Muscle of leg (tissue), 3 donors: ENCODE measurements at regions not wholly inside any gene's neighbourhood (a gene's known extent, or its start where the extent isn't known, plus 50 kb on each side); places are given as distances from the start of the nearest gene placed in this dataset.

Experiments
- DNase-seq: peaks from one replicate; pipeline ENCODE4 v3.0.0; 2013
- H3K27ac ChIP-seq: one replicate; pipeline ENCODE4 v1.5.1; 2013; ENCODE audit warnings: mild to moderate bottlenecking, low read length, control low read depth
- H3K27me3 ChIP-seq: one replicate; pipeline ENCODE4 v1.6.1; 2013; ENCODE audit warnings: low read length; ENCODE audit not compliant: control insufficient read depth, insufficient read depth
- H3K36me3 ChIP-seq: one replicate; pipeline ENCODE4 v1.6.1; 2013; ENCODE audit warnings: low read length; ENCODE audit not compliant: control insufficient read depth, insufficient read depth
- H3K4me1 ChIP-seq: one replicate; pipeline ENCODE4 v1.6.1; 2013; ENCODE audit warnings: low read length; ENCODE audit not compliant: control insufficient read depth, insufficient read depth
- H3K4me3 ChIP-seq: one replicate; pipeline ENCODE4 v1.5.1; 2013; ENCODE audit warnings: low read length, control low read depth
- H3K9me3 ChIP-seq: replicated peaks from 2 replicates; pipeline ENCODE4 v1.6.1; 2013; ENCODE audit warnings: low read depth, low read length; ENCODE audit not compliant: control insufficient read depth
- WGBS: methylation state at CpG from one replicate; pipeline ENCODE4 v1.1.5; 2013; ENCODE audit warnings: missing lambda C conversion rate; ENCODE audit not compliant: insufficient coverage; 5-methylcytosine and 5-hydroxymethylcytosine counted together

DNA sequence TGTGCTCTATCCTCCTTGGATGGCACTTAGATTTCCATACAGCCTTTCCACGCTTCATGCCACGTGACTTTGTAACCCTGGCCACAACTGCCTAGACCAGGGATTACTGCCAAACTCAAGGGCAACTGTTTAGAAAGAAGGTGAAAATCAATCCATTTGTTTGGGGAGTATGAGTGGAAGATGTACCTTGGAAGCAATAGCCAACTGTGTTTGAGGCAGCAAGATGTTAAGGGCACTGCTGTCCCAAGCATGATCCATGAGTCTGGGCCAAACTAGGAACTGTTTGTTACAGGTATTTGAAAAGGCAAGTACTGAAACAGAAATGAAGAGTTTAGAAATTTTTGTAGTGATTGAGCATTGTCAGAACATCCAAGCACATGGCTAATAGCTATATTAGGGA, 138.9 kb downstream of the CDC42EP3 start:
- WGBS: 92% methylated on average over 2 of the region's 2 CpGs
- H3K36me3 ChIP-seq: no peaks in the 10 kb centered on the region

DNA sequence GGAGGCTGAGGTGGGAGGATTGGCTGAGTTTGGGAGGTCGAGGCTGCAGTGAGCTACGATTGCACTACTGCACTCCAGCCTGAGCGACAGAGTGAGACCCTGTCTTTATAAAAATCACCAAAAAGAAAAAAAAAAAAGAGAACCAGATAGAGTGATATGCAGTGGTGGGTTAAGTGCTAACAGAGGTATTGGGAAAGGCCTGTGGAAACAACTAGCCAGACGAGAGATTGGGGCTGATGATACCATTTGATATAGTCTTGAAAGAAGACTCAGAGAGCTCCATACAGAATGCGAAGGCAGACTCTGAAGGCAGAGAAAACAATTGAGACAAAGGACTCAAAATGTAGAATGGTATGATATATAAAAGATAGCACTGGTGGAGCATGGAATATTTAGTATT, 134.1 kb downstream of the CDC42EP3 start:
- Histone ChIP-seq H3K27me3 (no peaks in the 10 kb centered on the region), H3K9me3 (no peaks in the 10 kb centered on the region), H3K4me1 (no peaks in the 10 kb centered on the region), H3K27ac (no peak overlapping the region), H3K4me3 (no peak overlapping the region), H3K36me3 (no peaks in the 10 kb centered on the region)
- DNase-seq: no peak
- 87% methylated on average over 2 of the region's 5 CpGs for WGBS

More for the DNA sequence above, 138.9 kb downstream of the CDC42EP3 start:
- Histone ChIP-seq H3K9me3 (no peaks in the 10 kb centered on the region), H3K27me3 (no peaks in the 10 kb centered on the region), H3K4me1 (peaks cover 5% of the 10 kb centered on the region), H3K4me3 (no peak overlapping the region), H3K27ac (no peak overlapping the region)
- no peak for DNase-seq

- Histone ChIP-seq H3K4me3 (no peak overlapping the region), H3K4me1 (no peaks in the 10 kb centered on the region), H3K36me3 (no peaks in the 10 kb centered on the region), H3K9me3 (no peaks in the 10 kb centered on the region), H3K27me3 (no peaks in the 10 kb centered on the region), H3K27ac (no peak overlapping the region)
- no peak for DNase-seq
- WGBS: no CpG with 5 or more reads among the region's 5 CpGs
These were observed 129.9 kb downstream of the CDC42EP3 start for GRCh38 chr2:37541516-37541915.

GRCh38 chr2:37543999-37544557, 127.4 kb downstream of the CDC42EP3 start:
- H3K36me3 ChIP-seq: no peaks in the 10 kb centered on the region

GRCh38 chr2:37544591-37545031, 126.8 kb downstream of the CDC42EP3 start:
- WGBS: no CpG with 5 or more reads among the region's 1 CpG
- H3K27ac ChIP-seq: no peak overlapping the region

More at GRCh38 chr2:37543999-37544557, 127.4 kb downstream of the CDC42EP3 start:
- no peak overlapping the region for H3K27ac ChIP-seq
- 38% methylated on average over 2 of the region's 4 CpGs for WGBS
- H3K4me1 ChIP-seq: no peaks in the 10 kb centered on the region
- DNase-seq: peak; percentile 33
- H3K4me3 ChIP-seq: no peak overlapping the region
- H3K9me3 ChIP-seq: no peaks in the 10 kb centered on the region
- no peaks in the 10 kb centered on the region for H3K27me3 ChIP-seq

DNA sequence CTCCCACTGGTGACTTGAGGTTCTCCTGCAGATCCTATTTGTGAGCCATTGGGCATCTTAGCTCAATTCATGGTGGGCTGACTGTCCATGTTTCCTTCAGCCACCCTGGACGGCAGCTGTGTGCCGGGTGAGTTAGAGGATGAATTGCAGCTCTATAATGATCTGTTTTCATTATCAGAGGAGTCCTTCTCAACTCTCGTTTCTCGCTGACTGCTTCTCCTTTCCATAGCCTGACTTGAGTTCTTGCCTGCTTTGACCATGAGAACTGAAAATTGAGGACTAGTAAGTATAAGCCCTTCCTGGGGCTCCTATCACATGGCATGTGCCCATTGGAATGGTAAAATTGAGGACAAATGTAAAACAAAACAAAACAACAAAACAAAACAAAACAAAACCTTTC, 121.8 kb downstream of the CDC42EP3 start:
- WGBS: no CpG with 5 or more reads among the region's 4 CpGs

More at GRCh38 chr2:37544591-37545031, 126.8 kb downstream of the CDC42EP3 start:
- DNase-seq: no peak
- no peak overlapping the region for H3K4me3 ChIP-seq
- H3K36me3 ChIP-seq: no peaks in the 10 kb centered on the region
- H3K4me1 ChIP-seq: no peaks in the 10 kb centered on the region
- H3K27me3 ChIP-seq: no peaks in the 10 kb centered on the region
- no peaks in the 10 kb centered on the region for H3K9me3 ChIP-seq

GRCh38 chr2:37550190-37550589, 121.3 kb downstream of the CDC42EP3 start:
- Histone ChIP-seq H3K9me3 (no peaks in the 10 kb centered on the region), H3K4me1 (no peaks in the 10 kb centered on the region), H3K27ac (no peak overlapping the region), H3K4me3 (no peak overlapping the region), H3K36me3 (no peaks in the 10 kb centered on the region), H3K27me3 (no peaks in the 10 kb centered on the region)
- no peak for DNase-seq

More for the DNA sequence above, 121.8 kb downstream of the CDC42EP3 start:
- no peaks in the 10 kb centered on the region for H3K27me3 ChIP-seq
- no peak overlapping the region for H3K4me3 ChIP-seq
- H3K4me1 ChIP-seq: no peaks in the 10 kb centered on the region
- no peaks in the 10 kb centered on the region for H3K36me3 ChIP-seq
- H3K9me3 ChIP-seq: no peaks in the 10 kb centered on the region
- DNase-seq: no peak
- no peak overlapping the region for H3K27ac ChIP-seq

DNA sequence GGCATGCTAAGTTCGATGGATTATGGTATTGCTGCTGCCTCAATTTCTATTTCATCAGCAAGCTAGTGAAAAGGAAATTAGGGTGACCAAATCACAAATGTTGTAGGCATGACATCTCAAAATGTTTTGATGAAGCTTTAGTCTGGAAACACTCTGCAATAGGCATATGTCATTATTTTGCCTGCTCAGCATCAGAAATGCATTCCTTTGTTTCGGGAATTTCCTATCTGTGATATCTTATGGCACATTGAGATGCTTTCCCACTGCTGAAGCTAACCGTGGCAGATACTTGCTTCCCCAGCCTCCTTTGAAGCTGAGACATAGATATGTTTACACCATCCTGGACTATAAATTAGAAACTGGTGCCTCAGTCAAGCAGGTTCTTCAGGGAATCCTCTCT, 119.7 kb downstream of the CDC42EP3 start:
- no peaks in the 10 kb centered on the region for H3K27me3 ChIP-seq
- no peaks in the 10 kb centered on the region for H3K4me1 ChIP-seq
- 100% methylated on average over 2 of the region's 3 CpGs for WGBS
- no peaks in the 10 kb centered on the region for H3K36me3 ChIP-seq
- DNase-seq: no peak
- no peaks in the 10 kb centered on the region for H3K9me3 ChIP-seq
- no peak overlapping the region for H3K4me3 ChIP-seq
- no peak overlapping the region for H3K27ac ChIP-seq

DNA sequence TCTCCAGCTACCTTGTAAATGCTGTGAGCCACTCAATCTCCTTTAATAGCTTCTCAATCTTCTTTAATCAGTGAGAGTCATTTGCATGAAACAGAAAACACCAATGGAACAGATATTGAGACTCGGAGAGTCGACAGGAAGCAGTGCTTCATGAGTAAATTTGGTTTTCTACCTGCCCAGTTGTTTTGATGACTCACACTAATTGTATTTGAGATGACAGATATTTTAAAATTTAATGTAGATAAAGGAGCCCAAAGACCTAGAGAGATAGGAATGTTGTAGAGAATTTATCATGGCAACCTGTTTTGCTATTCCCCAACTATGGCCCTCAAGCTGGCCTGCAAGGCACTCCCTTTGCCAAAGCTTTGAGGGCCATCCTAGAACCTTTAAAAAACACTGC, 119.1 kb downstream of the CDC42EP3 start:
- WGBS: 92% methylated on average over 2 of the region's 2 CpGs
- H3K27me3 ChIP-seq: no peaks in the 10 kb centered on the region
- H3K9me3 ChIP-seq: no peaks in the 10 kb centered on the region
- no peak overlapping the region for H3K27ac ChIP-seq
- DNase-seq: no peak
- H3K4me1 ChIP-seq: no peaks in the 10 kb centered on the region
- H3K4me3 ChIP-seq: no peak overlapping the region
- H3K36me3 ChIP-seq: no peaks in the 10 kb centered on the region

- Histone ChIP-seq H3K36me3 (no peaks in the 10 kb centered on the region), H3K4me3 (no peak overlapping the region)
- WGBS: no CpG with 5 or more reads among the region's 5 CpGs
These were observed 117.9 kb downstream of the CDC42EP3 start for GRCh38 chr2:37553411-37554154.

More at GRCh38 chr2:37553411-37554154, 117.9 kb downstream of the CDC42EP3 start:
- Histone ChIP-seq H3K4me1 (no peaks in the 10 kb centered on the region), H3K27me3 (no peaks in the 10 kb centered on the region), H3K9me3 (no peaks in the 10 kb centered on the region), H3K27ac (no peak overlapping the region)
- peak; percentile 49 for DNase-seq
